Muscle layer of colon (tissue), 2 donors: ENCODE measurements at regions not wholly inside any gene's neighbourhood (a gene's known extent, or its start where the extent isn't known, plus 50 kb on each side); places are given as distances from the start of the nearest gene placed in this dataset.
"Not testable (repeated sequence)": the region's sequence is repeated elsewhere in the genome, so short reads cannot be mapped to it uniquely, and the experiment has no call there.

Experiments used
- H3K27ac ChIP-seq: one replicate; pipeline ENCODE4 v1.7.0; 2013; ENCODE audit warnings: low read depth, mild to moderate bottlenecking, low read length, moderate library complexity
- H3K27me3 ChIP-seq, 2 donors: one replicate each; pipeline ENCODE4 v1.7.0; 2013; ENCODE audit warnings: low read length in 2 of 2, mild to moderate bottlenecking in 2 of 2; ENCODE audit not compliant: insufficient read depth in 2 of 2, control insufficient read depth in 1 of 2
- H3K36me3 ChIP-seq: one replicate; pipeline ENCODE4 v1.7.0; 2013; ENCODE audit warnings: mild to moderate bottlenecking, low read length; ENCODE audit not compliant: insufficient read depth
- H3K4me1 ChIP-seq: one replicate; pipeline ENCODE4 v1.7.0; 2013; ENCODE audit warnings: mild to moderate bottlenecking, low read length; ENCODE audit not compliant: insufficient read depth
- H3K4me3 ChIP-seq, 2 donors: one replicate each; pipeline ENCODE4 v1.7.0; 2013; ENCODE audit warnings: low read length in 2 of 2, low read depth in 1 of 2, mild to moderate bottlenecking in 1 of 2, moderate library complexity in 1 of 2
- H3K9ac ChIP-seq: one replicate; pipeline ENCODE4 v1.7.0; 2013; ENCODE audit warnings: low read length
- H3K9me3 ChIP-seq: one replicate; pipeline ENCODE4 v1.7.0; 2013; ENCODE audit warnings: mild to moderate bottlenecking, low read length
- donor health status: abdominal sarcoma.
- donor health status: Adenocarcinoma of cecum.

- H3K27me3 ChIP-seq, H3K36me3 ChIP-seq, H3K27ac ChIP-seq, H3K4me3 ChIP-seq, H3K9ac ChIP-seq, H3K9me3 ChIP-seq, H3K4me1 ChIP-seq: not testable (repeated sequence)
Measured at GRCh38 chr16:22609798-22610197, 99.1 kb downstream of the NPIPB5 start.

- not testable (repeated sequence) for H3K9me3 ChIP-seq
Measured at GRCh38 chr16:22611128-22611527, 100.4 kb downstream of the NPIPB5 start.

GRCh38 chr16:22614271-22614947, 103.7 kb downstream of the NPIPB5 start:
- H3K36me3 ChIP-seq, result no peaks in the 10 kb centered on the region
- no peak overlapping the region for H3K9ac ChIP-seq
- no peaks in the 10 kb centered on the region for H3K27me3 ChIP-seq
- H3K4me3 ChIP-seq, result no peak overlapping the region
- H3K4me1 ChIP-seq, result no peaks in the 10 kb centered on the region
- no peak overlapping the region for H3K27ac ChIP-seq
- peaks cover 6% of the 10 kb centered on the region for H3K9me3 ChIP-seq

More at GRCh38 chr16:22611128-22611527, 100.4 kb downstream of the NPIPB5 start:
- H3K27me3 ChIP-seq, H3K27ac ChIP-seq, H3K9ac ChIP-seq, H3K4me1 ChIP-seq, H3K4me3 ChIP-seq, H3K36me3 ChIP-seq: not testable (repeated sequence)

GRCh38 chr16:22618842-22619241, 108.2 kb downstream of the NPIPB5 start:
- Histone ChIP-seq H3K9ac (no peak overlapping the region), H3K4me1 (no peaks in the 10 kb centered on the region), H3K9me3 (peaks cover 5% of the 10 kb centered on the region), H3K4me3 (no peak overlapping the region), H3K36me3 (no peaks in the 10 kb centered on the region), H3K27me3 (no peaks in the 10 kb centered on the region), H3K27ac (no peak overlapping the region)

GRCh38 chr16:22621586-22622155, 111.0 kb downstream of the NPIPB5 start:
- Histone ChIP-seq H3K9ac (no peak overlapping the region), H3K27ac (no peak overlapping the region), H3K36me3 (no peaks in the 10 kb centered on the region), H3K4me3 (no peak overlapping the region), H3K27me3 (no peaks in the 10 kb centered on the region), H3K9me3 (no peaks in the 10 kb centered on the region), H3K4me1 (no peaks in the 10 kb centered on the region)

- Histone ChIP-seq H3K27ac (no peak overlapping the region), H3K36me3 (no peaks in the 10 kb centered on the region), H3K27me3 (no peaks in the 10 kb centered on the region), H3K4me3 (no peak overlapping the region), H3K9me3 (no peaks in the 10 kb centered on the region), H3K9ac (no peak overlapping the region), H3K4me1 (no peaks in the 10 kb centered on the region)
Measured at GRCh38 chr16:22622703-22623102, 112.0 kb downstream of the NPIPB5 start.

GRCh38 chr16:22623351-22623781, 112.7 kb downstream of the NPIPB5 start:
- no peak overlapping the region for H3K27ac ChIP-seq
- H3K4me1 ChIP-seq, result no peaks in the 10 kb centered on the region
- no peaks in the 10 kb centered on the region for H3K36me3 ChIP-seq
- H3K9ac ChIP-seq, result no peak overlapping the region
- H3K27me3 ChIP-seq, result no peaks in the 10 kb centered on the region
- H3K4me3 ChIP-seq, result no peak overlapping the region
- H3K9me3 ChIP-seq, result no peaks in the 10 kb centered on the region

- H3K4me1 ChIP-seq, result no peaks in the 10 kb centered on the region
- H3K27ac ChIP-seq, result no peak overlapping the region
- no peak overlapping the region for H3K9ac ChIP-seq
- H3K4me3 ChIP-seq, result no peak overlapping the region
- H3K9me3 ChIP-seq, result no peaks in the 10 kb centered on the region
- H3K36me3 ChIP-seq, result no peaks in the 10 kb centered on the region
- H3K27me3 ChIP-seq, result no peaks in the 10 kb centered on the region
Measured at GRCh38 chr16:22624038-22624799, 113.5 kb downstream of the NPIPB5 start.

GRCh38 chr16:22624800-22625533, 114.3 kb downstream of the NPIPB5 start:
- H3K4me3 ChIP-seq, result no peak overlapping the region
- H3K4me1 ChIP-seq, result no peaks in the 10 kb centered on the region
- H3K9ac ChIP-seq, result no peak overlapping the region
- no peaks in the 10 kb centered on the region for H3K27me3 ChIP-seq
- no peak overlapping the region for H3K27ac ChIP-seq
- no peaks in the 10 kb centered on the region for H3K36me3 ChIP-seq
- no peaks in the 10 kb centered on the region for H3K9me3 ChIP-seq

GRCh38 chr16:22625967-22626366, 115.3 kb downstream of the NPIPB5 start:
- no peaks in the 10 kb centered on the region for H3K4me1 ChIP-seq
- no peaks in the 10 kb centered on the region for H3K9me3 ChIP-seq
- no peaks in the 10 kb centered on the region for H3K27me3 ChIP-seq
- H3K9ac ChIP-seq, result no peak overlapping the region
- no peaks in the 10 kb centered on the region for H3K36me3 ChIP-seq
- H3K27ac ChIP-seq, result no peak overlapping the region
- H3K4me3 ChIP-seq, result no peak overlapping the region

- no peak overlapping the region for H3K4me3 ChIP-seq
- no peak overlapping the region for H3K27ac ChIP-seq
- H3K27me3 ChIP-seq, result no peaks in the 10 kb centered on the region
- H3K4me1 ChIP-seq, result no peaks in the 10 kb centered on the region
- no peak overlapping the region for H3K9ac ChIP-seq
- no peaks in the 10 kb centered on the region for H3K9me3 ChIP-seq
- no peaks in the 10 kb centered on the region for H3K36me3 ChIP-seq
Measured at GRCh38 chr16:22627043-22627442, 116.4 kb downstream of the NPIPB5 start.
